ENCODE measurements at regions not wholly inside any gene's neighbourhood (a gene's known extent, or its start where the extent isn't known, plus 50 kb on each side); places are given as distances from the start of the nearest gene placed in this dataset.

DNA sequence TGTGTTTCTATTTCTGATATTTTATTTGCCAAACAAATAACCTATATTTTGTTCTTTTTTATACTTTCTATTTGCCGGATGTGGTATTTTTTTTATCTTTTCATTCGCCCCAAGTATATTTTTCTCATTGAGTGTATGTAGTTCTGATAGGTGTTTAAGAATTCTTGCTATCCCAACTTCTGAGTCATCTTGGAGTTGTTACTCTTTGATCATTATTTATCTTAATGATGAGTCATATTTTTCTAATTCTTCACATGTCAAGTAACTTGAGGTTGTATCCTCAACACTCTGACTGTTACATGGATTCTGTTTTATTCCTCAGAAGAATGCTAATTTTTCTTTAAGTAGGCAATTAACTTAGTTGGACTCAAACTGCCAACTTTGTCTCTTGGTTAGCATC lies 498.1 kb downstream of the TLE1 start:
- H3K27me3 Mint-ChIP-seq (ENCODE audit: low read depth), result no peaks in the 10 kb centered on the region
- H3K9me3 Mint-ChIP-seq (ENCODE audit: low read depth), result peaks cover 11% of the 10 kb centered on the region

DNA sequence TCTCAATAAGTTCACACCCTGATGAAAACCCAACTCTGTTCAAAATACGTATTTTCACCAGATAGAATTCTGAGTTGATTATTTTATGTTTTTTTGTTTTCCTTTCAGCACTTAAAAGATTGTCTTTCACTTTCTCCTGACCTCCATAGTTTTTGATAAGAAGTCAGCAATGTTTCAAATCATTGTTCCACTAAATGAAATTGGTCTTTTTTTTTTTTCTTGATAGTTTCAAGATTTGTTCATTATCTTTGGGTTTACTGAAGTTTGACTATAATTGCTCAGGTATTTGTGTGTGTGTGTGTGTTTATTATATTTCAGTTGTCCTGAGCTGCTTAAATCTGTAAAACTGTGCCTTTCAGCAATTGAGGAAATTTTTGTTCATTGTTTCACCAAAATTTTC lies 498.7 kb downstream of the TLE1 start:
- Mint-ChIP-seq H3K27ac (ENCODE audit: unreplicated experiment) (no peak overlapping the region), H3K4me1 (ENCODE audit: low read depth) (peaks cover 12% of the 10 kb centered on the region), H3K27me3 (ENCODE audit: low read depth) (no peaks in the 10 kb centered on the region), H3K4me3 (ENCODE audit: unreplicated experiment) (no peak overlapping the region), H3K36me3 (ENCODE audit: low read depth) (peaks cover 7% of the 10 kb centered on the region), H3K9me3 (ENCODE audit: low read depth) (peaks cover 11% of the 10 kb centered on the region)
- no peak for DNase-seq (ENCODE audit: low spot score)
- TF ChIP-seq, protein P1, sequence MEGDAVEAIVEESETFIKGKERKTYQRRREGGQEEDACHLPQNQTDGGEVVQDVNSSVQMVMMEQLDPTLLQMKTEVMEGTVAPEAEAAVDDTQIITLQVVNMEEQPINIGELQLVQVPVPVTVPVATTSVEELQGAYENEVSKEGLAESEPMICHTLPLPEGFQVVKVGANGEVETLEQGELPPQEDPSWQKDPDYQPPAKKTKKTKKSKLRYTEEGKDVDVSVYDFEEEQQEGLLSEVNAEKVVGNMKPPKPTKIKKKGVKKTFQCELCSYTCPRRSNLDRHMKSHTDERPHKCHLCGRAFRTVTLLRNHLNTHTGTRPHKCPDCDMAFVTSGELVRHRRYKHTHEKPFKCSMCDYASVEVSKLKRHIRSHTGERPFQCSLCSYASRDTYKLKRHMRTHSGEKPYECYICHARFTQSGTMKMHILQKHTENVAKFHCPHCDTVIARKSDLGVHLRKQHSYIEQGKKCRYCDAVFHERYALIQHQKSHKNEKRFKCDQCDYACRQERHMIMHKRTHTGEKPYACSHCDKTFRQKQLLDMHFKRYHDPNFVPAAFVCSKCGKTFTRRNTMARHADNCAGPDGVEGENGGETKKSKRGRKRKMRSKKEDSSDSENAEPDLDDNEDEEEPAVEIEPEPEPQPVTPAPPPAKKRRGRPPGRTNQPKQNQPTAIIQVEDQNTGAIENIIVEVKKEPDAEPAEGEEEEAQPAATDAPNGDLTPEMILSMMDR (IDR thresholded peaks at IDR 0.05), result no peak

More for the DNA sequence above, 498.1 kb downstream of the TLE1 start:
- Mint-ChIP-seq H3K4me1 (ENCODE audit: low read depth) (peaks cover 12% of the 10 kb centered on the region), H3K27ac (ENCODE audit: unreplicated experiment) (no peak overlapping the region), H3K36me3 (ENCODE audit: low read depth) (peaks cover 7% of the 10 kb centered on the region), H3K4me3 (ENCODE audit: unreplicated experiment) (no peak overlapping the region)
- TF ChIP-seq, protein P1 (IDR thresholded peaks at IDR 0.05), result no peak
- DNase-seq (ENCODE audit: low spot score), result no peak

DNA sequence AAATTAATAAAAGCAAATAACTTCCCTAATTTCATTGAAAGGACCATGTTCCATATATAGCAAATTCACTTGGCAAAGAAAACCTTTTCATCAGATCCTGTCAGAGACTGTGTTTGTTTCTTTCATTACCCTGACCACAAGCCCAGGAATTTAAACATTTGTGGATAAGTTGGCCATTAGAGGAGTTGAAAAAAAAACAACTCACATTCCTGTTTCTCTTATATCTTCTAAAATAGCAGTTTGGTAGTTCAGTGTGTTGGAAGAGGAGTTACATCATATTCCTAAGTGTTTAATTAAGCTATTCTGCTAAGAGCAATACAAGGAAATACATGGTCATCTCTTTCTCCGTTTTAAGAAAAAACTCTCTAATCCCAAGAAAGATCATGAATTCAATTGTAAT lies 505.6 kb downstream of the TLE1 start:
- H3K4me3 Mint-ChIP-seq (ENCODE audit: unreplicated experiment), result no peak overlapping the region

DNA sequence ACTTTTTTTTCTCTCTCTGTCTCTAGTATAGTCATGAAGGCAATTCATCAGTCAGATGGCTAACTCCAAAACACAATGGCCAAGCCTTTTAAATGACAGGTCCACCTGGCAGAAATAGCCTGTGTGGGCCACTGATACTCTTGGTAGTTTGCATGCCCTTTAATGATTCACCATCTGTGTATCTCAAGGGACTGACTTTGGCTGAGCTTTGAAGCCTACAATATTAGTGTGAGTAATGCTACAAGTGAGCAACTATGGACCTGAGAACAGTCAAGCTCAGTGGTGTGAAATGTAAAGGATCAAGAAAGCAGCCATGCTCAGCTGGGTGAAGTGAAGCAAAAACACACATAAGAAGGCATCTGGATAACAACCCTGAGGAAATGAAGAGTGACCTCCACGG lies 506.9 kb downstream of the TLE1 start:
- no peak overlapping the region for H3K27ac Mint-ChIP-seq (ENCODE audit: unreplicated experiment)
- no peaks in the 10 kb centered on the region for H3K27me3 Mint-ChIP-seq (ENCODE audit: low read depth)
- no peaks in the 10 kb centered on the region for H3K9me3 Mint-ChIP-seq (ENCODE audit: low read depth)
- no peak for DNase-seq (ENCODE audit: low spot score)
- TF ChIP-seq, protein P1 (IDR thresholded peaks at IDR 0.05), result no peak
- H3K4me3 Mint-ChIP-seq (ENCODE audit: unreplicated experiment), result no peak overlapping the region
- H3K4me1 Mint-ChIP-seq (ENCODE audit: low read depth), result peaks cover 27% of the 10 kb centered on the region
- no peaks in the 10 kb centered on the region for H3K36me3 Mint-ChIP-seq (ENCODE audit: low read depth)

More for the DNA sequence above, 505.6 kb downstream of the TLE1 start:
- no peaks in the 10 kb centered on the region for H3K9me3 Mint-ChIP-seq (ENCODE audit: low read depth)
- TF ChIP-seq, protein P1 (IDR thresholded peaks at IDR 0.05), result no peak
- H3K27ac Mint-ChIP-seq (ENCODE audit: unreplicated experiment), result peak overlapping the region; percentile 45
- no peak for DNase-seq (ENCODE audit: low spot score)
- no peaks in the 10 kb centered on the region for H3K27me3 Mint-ChIP-seq (ENCODE audit: low read depth)
- peaks cover 27% of the 10 kb centered on the region for H3K4me1 Mint-ChIP-seq (ENCODE audit: low read depth)
- H3K36me3 Mint-ChIP-seq (ENCODE audit: low read depth), result no peaks in the 10 kb centered on the region

DNA sequence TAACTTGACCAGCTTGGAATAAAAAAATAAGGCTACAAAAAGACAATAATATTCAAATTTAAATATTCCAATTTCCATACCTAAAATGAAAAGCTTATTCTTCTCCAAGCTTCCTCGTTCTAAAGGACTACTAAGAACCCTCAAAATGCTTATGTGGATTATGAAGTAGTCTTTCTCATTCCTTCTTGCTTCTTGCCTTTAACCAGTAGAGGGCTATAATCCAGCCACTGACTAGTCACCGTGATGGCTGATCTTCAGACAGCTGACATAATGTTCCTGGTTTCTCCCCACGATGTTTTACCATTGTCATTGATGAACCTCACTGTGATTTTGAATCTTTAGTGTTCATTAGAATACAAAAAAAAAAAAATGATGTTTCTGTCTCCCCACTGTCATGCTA lies 515.3 kb downstream of the TLE1 start:
- TF ChIP-seq, protein P1 (IDR thresholded peaks at IDR 0.05), result peak; percentile 35
- Mint-ChIP-seq H3K9me3 (ENCODE audit: low read depth) (peaks cover 17% of the 10 kb centered on the region), H3K36me3 (ENCODE audit: low read depth) (peaks cover 1% of the 10 kb centered on the region), H3K4me1 (ENCODE audit: low read depth) (no peaks in the 10 kb centered on the region), H3K27ac (ENCODE audit: unreplicated experiment) (no peak overlapping the region), H3K4me3 (ENCODE audit: unreplicated experiment) (no peak overlapping the region), H3K27me3 (ENCODE audit: low read depth) (no peaks in the 10 kb centered on the region)
- DNase-seq (ENCODE audit: low spot score), result no peak

Data from chondrocyte (in vitro differentiated cells).